ENCODE measurements at regions not wholly inside any gene's neighbourhood (a gene's known extent, or its start where the extent isn't known, plus 50 kb on each side); places are given as distances from the start of the nearest gene placed in this dataset.

GRCh38 chr1:112079446-112079845, 90.0 kb upstream of the KCND3 start:
- no peak for TF ChIP-seq CTCF (conservative IDR thresholded peaks at IDR 0.05; ENCODE audit: low read depth)
- ChIA-PET CTCF (interaction anchor here (0.6 kb wide), 1 partner anchor 10 kb away, joined by 3 read pairs; no protein-coding TSS in a partner anchor), POLR2A (ENCODE audit: low non-redundant PET) (no interaction called here)
- no peak for DNase-seq (ENCODE audit: low spot score)
- no peak overlapping the region for H3K27ac ChIP-seq

GRCh38 chr1:112083487-112083886, 94.0 kb upstream of the KCND3 start:
- POLR2A ChIA-PET (ENCODE audit: low non-redundant PET), result no interaction called here
- H3K27ac ChIP-seq, result no peak overlapping the region
- CTCF ChIA-PET, result no interaction called here
- TF ChIP-seq CTCF (conservative IDR thresholded peaks at IDR 0.05; ENCODE audit: low read depth), result no peak
- no peak for DNase-seq (ENCODE audit: low spot score)

- H3K27ac ChIP-seq, result no peak overlapping the region
- no peak for TF ChIP-seq CTCF (conservative IDR thresholded peaks at IDR 0.05; ENCODE audit: low read depth)
- no peak for DNase-seq (ENCODE audit: low spot score)
- ChIA-PET POLR2A (ENCODE audit: low non-redundant PET) (no interaction called here), CTCF (interaction anchor here (1.0 kb wide), 1 partner anchor 277 kb away, joined by 3 read pairs; no protein-coding TSS in a partner anchor)
These were observed 103.3 kb upstream of the KCND3 start for GRCh38 chr1:112092656-112093371.

- CTCF ChIA-PET, result interaction anchor here (1.0 kb wide), 1 partner anchor 276 kb away, joined by 3 read pairs; no protein-coding TSS in a partner anchor
- no peak for TF ChIP-seq CTCF (conservative IDR thresholded peaks at IDR 0.05; ENCODE audit: low read depth)
- POLR2A ChIA-PET (ENCODE audit: low non-redundant PET), result no interaction called here
- DNase-seq (ENCODE audit: low spot score), result no peak
- no peak overlapping the region for H3K27ac ChIP-seq
These were observed 103.9 kb upstream of the KCND3 start for GRCh38 chr1:112093372-112093694.

GRCh38 chr1:112099979-112100378, 110.5 kb upstream of the KCND3 start:
- POLR2A ChIA-PET (ENCODE audit: low non-redundant PET), result no interaction called here
- no peak for TF ChIP-seq CTCF (conservative IDR thresholded peaks at IDR 0.05; ENCODE audit: low read depth)
- no peak for DNase-seq (ENCODE audit: low spot score)
- CTCF ChIA-PET, result no interaction called here
- no peak overlapping the region for H3K27ac ChIP-seq

- DNase-seq (ENCODE audit: low spot score), result no peak
- ChIA-PET CTCF (no interaction called here), POLR2A (ENCODE audit: low non-redundant PET) (no interaction called here)
- H3K27ac ChIP-seq, result no peak overlapping the region
- no peak for TF ChIP-seq CTCF (conservative IDR thresholded peaks at IDR 0.05; ENCODE audit: low read depth)
These were observed 116.1 kb upstream of the KCND3 start for GRCh38 chr1:112105557-112105956.

Data from RWPE1 (cell line).